ENCODE measurements at regions not wholly inside any gene's neighbourhood (a gene's known extent, or its start where the extent isn't known, plus 50 kb on each side); places are given as distances from the start of the nearest gene placed in this dataset.

GRCh38 chr16:5422643-5423496, 325.3 kb upstream of the EEF2KMT start:
- H3K4me3 ChIP-seq (ENCODE audit: low read depth, low read length): no peak overlapping the region
- ChIA-PET POLR2A (no interaction called here), CTCF (no interaction called here)
- no peaks in the 10 kb centered on the region for H3K27me3 ChIP-seq (ENCODE audit: control insufficient read depth, insufficient read depth, low read length)
- DNase-seq (ENCODE audit: low read depth): no peak
- no peaks in the 10 kb centered on the region for H3K36me3 ChIP-seq (ENCODE audit: control insufficient read depth, insufficient read depth, low read length)
- no peak for TF ChIP-seq CTCF (IDR thresholded peaks at IDR 0.05; ENCODE audit: insufficient read depth, low read depth, low read length)

GRCh38 chr16:5422047-5422446, 324.5 kb upstream of the EEF2KMT start:
- ChIA-PET POLR2A (no interaction called here), CTCF (no interaction called here)
- H3K27me3 ChIP-seq (ENCODE audit: control insufficient read depth, insufficient read depth, low read length): no peaks in the 10 kb centered on the region
- TF ChIP-seq CTCF (IDR thresholded peaks at IDR 0.05; ENCODE audit: insufficient read depth, low read depth, low read length): no peak
- no peak for DNase-seq (ENCODE audit: low read depth)
- H3K36me3 ChIP-seq (ENCODE audit: control insufficient read depth, insufficient read depth, low read length): no peaks in the 10 kb centered on the region
- H3K4me3 ChIP-seq (ENCODE audit: low read depth, low read length): no peak overlapping the region

GRCh38 chr16:5416013-5416412, 318.4 kb upstream of the EEF2KMT start:
- no peak for TF ChIP-seq CTCF (IDR thresholded peaks at IDR 0.05; ENCODE audit: insufficient read depth, low read depth, low read length)
- CTCF ChIA-PET: interaction anchor here (0.5 kb wide), 1 partner anchor 66 kb away, joined by 3 read pairs; no protein-coding TSS in a partner anchor
- Histone ChIP-seq H3K27me3 (ENCODE audit: control insufficient read depth, insufficient read depth, low read length) (no peaks in the 10 kb centered on the region), H3K4me3 (ENCODE audit: low read depth, low read length) (no peak overlapping the region), H3K36me3 (ENCODE audit: control insufficient read depth, insufficient read depth, low read length) (no peaks in the 10 kb centered on the region)
- POLR2A ChIA-PET: no interaction called here
- DNase-seq (ENCODE audit: low read depth): no peak

- H3K4me3 ChIP-seq (ENCODE audit: low read depth, low read length): no peak overlapping the region
- ChIA-PET POLR2A (no interaction called here), CTCF (no interaction called here)
- no peaks in the 10 kb centered on the region for H3K27me3 ChIP-seq (ENCODE audit: control insufficient read depth, insufficient read depth, low read length)
- TF ChIP-seq CTCF (IDR thresholded peaks at IDR 0.05; ENCODE audit: insufficient read depth, low read depth, low read length): no peak
- H3K36me3 ChIP-seq (ENCODE audit: control insufficient read depth, insufficient read depth, low read length): no peaks in the 10 kb centered on the region
- DNase-seq (ENCODE audit: low read depth): no peak
Measured at GRCh38 chr16:5415123-5415522, 317.5 kb upstream of the EEF2KMT start.

GRCh38 chr16:5412731-5413130, 315.1 kb upstream of the EEF2KMT start:
- Histone ChIP-seq H3K27me3 (ENCODE audit: control insufficient read depth, insufficient read depth, low read length) (no peaks in the 10 kb centered on the region), H3K36me3 (ENCODE audit: control insufficient read depth, insufficient read depth, low read length) (no peaks in the 10 kb centered on the region), H3K4me3 (ENCODE audit: low read depth, low read length) (no peak overlapping the region)
- ChIA-PET CTCF (no interaction called here), POLR2A (no interaction called here)
- no peak for TF ChIP-seq CTCF (IDR thresholded peaks at IDR 0.05; ENCODE audit: insufficient read depth, low read depth, low read length)
- no peak for DNase-seq (ENCODE audit: low read depth)
